SK-N-MC (cell line): ENCODE measurements at regions not wholly inside any gene's neighbourhood (a gene's known extent, or its start where the extent isn't known, plus 50 kb on each side); places are given as distances from the start of the nearest gene placed in this dataset.

Experiments
- EZH2 ChIP-seq: fragments of 200-600 bp; sonication (generic); IDR thresholded peaks from one replicate; pipeline ENCODE4 v1.6.1; 2017; ENCODE audit warnings: antibody characterized with exemption
- FOXP2 ChIP-seq: optimal IDR thresholded peaks from 2 replicates; pipeline ENCODE3; 2011; ENCODE audit warnings: mild to moderate bottlenecking, moderate library complexity; ENCODE audit not compliant: insufficient read depth; ENCODE audit errors: extremely low read length, control extremely low read depth
- POLR2AphosphoS5 ChIP-seq: IDR thresholded peaks from 2 replicates; pipeline ENCODE4 v1.6.1; 2012; ENCODE audit warnings: mild to moderate bottlenecking, low read depth, low read length, borderline replicate concordance

- TF ChIP-seq POLR2AphosphoS5, result no peak
- TF ChIP-seq EZH2, result no peak
- no peak for TF ChIP-seq FOXP2
Observed at GRCh38 chr12:128059621-128060370, 207.2 kb upstream of the TMEM132C start.
